ENCODE measurements at regions not wholly inside any gene's neighbourhood (a gene's known extent, or its start where the extent isn't known, plus 50 kb on each side); places are given as distances from the start of the nearest gene placed in this dataset.

GRCh38 chr1:165994107-165994506, 166.7 kb downstream of the UCK2 start:
- WGBS, 2 donors, result 44 to 58% methylated on average over 4 of the region's 4 CpGs
- H3K4me3 ChIP-seq (ENCODE audit: low read depth, poor library complexity, severe bottlenecking), result no peak overlapping the region
- DNase-seq (ENCODE audit: low spot score in 2 of 2), result no peak
- intact Hi-C loops (cut with DNase I; ENCODE audit: low total_unique reads), result no loop called here
- TF ChIP-seq POLR2A (IDR thresholded peaks at IDR 0.05), result no peak
- TF ChIP-seq CTCF (IDR thresholded peaks at IDR 0.05), result no peak

- intact Hi-C loops (cut with DNase I; ENCODE audit: low total_unique reads), result no loop called here
- TF ChIP-seq POLR2A (IDR thresholded peaks at IDR 0.05), result no peak
- no peak for TF ChIP-seq CTCF (IDR thresholded peaks at IDR 0.05)
- no peak overlapping the region for H3K4me3 ChIP-seq (ENCODE audit: low read depth, poor library complexity, severe bottlenecking)
- no peak for DNase-seq (ENCODE audit: low spot score in 2 of 2)
- 78 to 83% methylated on average over 4 of the region's 4 CpGs for WGBS, 2 donors
Observed at GRCh38 chr1:165999826-166000225, 167.0 kb downstream of the FAM78B start.

GRCh38 chr1:166007176-166007575, 159.6 kb downstream of the FAM78B start:
- no peak for TF ChIP-seq POLR2A (IDR thresholded peaks at IDR 0.05)
- intact Hi-C loops (cut with DNase I; ENCODE audit: low total_unique reads), result loop anchor here (5.0 kb wide), 1 partner anchor 210 kb away; no protein-coding TSS in a partner anchor
- no peak for DNase-seq (ENCODE audit: low spot score in 2 of 2)
- H3K4me3 ChIP-seq (ENCODE audit: low read depth, poor library complexity, severe bottlenecking), result no peak overlapping the region
- WGBS, 2 donors, result 94 to 96% methylated on average over 1 of the region's 1 CpG

- intact Hi-C loops (cut with DNase I; ENCODE audit: low total_unique reads), result no loop called here
- WGBS, 2 donors, result 85 to 92% methylated on average over 4 of the region's 4 CpGs
- TF ChIP-seq CTCF (IDR thresholded peaks at IDR 0.05) (no peak), POLR2A (IDR thresholded peaks at IDR 0.05) (no peak)
- no peak for DNase-seq (ENCODE audit: low spot score in 2 of 2)
- H3K4me3 ChIP-seq (ENCODE audit: low read depth, poor library complexity, severe bottlenecking), result no peak overlapping the region
Observed at GRCh38 chr1:166013232-166013631, 153.6 kb downstream of the FAM78B start.

GRCh38 chr1:166017395-166017794, 149.4 kb downstream of the FAM78B start:
- no peak overlapping the region for H3K4me3 ChIP-seq (ENCODE audit: low read depth, poor library complexity, severe bottlenecking)
- 57 to 59% methylated on average over 3 of the region's 3 CpGs for whole genome bisulfite sequencing, 2 donors
- TF ChIP-seq CTCF (IDR thresholded peaks at IDR 0.05), result no peak
- TF ChIP-seq POLR2A (IDR thresholded peaks at IDR 0.05), result no peak
- intact Hi-C loops (cut with DNase I; ENCODE audit: low total_unique reads), result no loop called here
- no peak for DNase-seq (ENCODE audit: low spot score in 2 of 2)
